Esophagus muscularis mucosa (tissue), 4 donors: ENCODE measurements at regions not wholly inside any gene's neighbourhood (a gene's known extent, or its start where the extent isn't known, plus 50 kb on each side); places are given as distances from the start of the nearest gene placed in this dataset.

Experiments used
- EP300 ChIP-seq: sonication (generic); formaldehyde crosslinking; IDR thresholded peaks from one replicate; pipeline ENCODE4 v1.6.1; 2017; ENCODE audit warnings: antibody characterized with exemption
- POLR2A ChIP-seq: fragments of 450-650 bp; IDR thresholded peaks from one replicate; pipeline ENCODE4 v1.6.1; 2017; ENCODE audit warnings: antibody characterized with exemption, moderate library complexity, mild to moderate bottlenecking, low read depth
- POLR2AphosphoS5 ChIP-seq, 2 donors: sonication (generic); formaldehyde crosslinking; IDR thresholded peaks; one replicate each; pipeline ENCODE4 v1.6.1; 2017; ENCODE audit warnings: antibody characterized with exemption in 2 of 2
- TF ChIP-seq, protein P1 (sequence below), 3 experiments: fragments of 200-600 bp in 2 of 3; fragments of 450-650 bp in 1 of 3; sonication (generic) in 2 of 3; IDR thresholded peaks; one replicate each; pipeline ENCODE4 v1.5.1; 2017 to 2019; ENCODE audit warnings: antibody characterized with exemption in 3 of 3, mild to moderate bottlenecking in 2 of 3, moderate library complexity in 1 of 3

DNA sequence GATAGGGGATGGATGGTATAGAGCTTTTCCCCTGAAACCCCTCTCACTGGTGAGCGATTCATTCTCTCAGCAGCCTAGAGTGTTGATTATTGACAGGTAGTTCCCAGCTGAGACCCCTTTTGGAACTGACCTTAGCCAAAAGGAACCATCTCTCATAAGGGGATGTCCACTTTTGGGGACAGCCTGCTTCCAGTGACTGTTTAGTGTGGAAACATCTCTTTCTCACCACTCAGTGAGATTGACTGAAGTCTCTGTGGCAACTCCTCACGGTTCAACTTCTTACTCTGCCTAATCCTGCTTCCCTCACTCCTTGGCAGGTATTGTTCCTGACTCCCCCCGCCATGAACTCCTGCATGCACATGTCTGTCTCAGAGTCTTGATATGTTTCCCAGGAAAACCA lies 529.2 kb upstream of the ATP2B1 start:
- TF ChIP-seq POLR2AphosphoS5 (IDR thresholded peaks at IDR 0.05) (no peak), POLR2A (no peak), EP300 (no peak)
- TF ChIP-seq, protein P1, sequence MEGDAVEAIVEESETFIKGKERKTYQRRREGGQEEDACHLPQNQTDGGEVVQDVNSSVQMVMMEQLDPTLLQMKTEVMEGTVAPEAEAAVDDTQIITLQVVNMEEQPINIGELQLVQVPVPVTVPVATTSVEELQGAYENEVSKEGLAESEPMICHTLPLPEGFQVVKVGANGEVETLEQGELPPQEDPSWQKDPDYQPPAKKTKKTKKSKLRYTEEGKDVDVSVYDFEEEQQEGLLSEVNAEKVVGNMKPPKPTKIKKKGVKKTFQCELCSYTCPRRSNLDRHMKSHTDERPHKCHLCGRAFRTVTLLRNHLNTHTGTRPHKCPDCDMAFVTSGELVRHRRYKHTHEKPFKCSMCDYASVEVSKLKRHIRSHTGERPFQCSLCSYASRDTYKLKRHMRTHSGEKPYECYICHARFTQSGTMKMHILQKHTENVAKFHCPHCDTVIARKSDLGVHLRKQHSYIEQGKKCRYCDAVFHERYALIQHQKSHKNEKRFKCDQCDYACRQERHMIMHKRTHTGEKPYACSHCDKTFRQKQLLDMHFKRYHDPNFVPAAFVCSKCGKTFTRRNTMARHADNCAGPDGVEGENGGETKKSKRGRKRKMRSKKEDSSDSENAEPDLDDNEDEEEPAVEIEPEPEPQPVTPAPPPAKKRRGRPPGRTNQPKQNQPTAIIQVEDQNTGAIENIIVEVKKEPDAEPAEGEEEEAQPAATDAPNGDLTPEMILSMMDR (IDR thresholded peaks at IDR 0.05) = no peak
